Right ventricle myocardium inferior (tissue), 1 donor: ENCODE measurements at regions not wholly inside any gene's neighbourhood (a gene's known extent, or its start where the extent isn't known, plus 50 kb on each side); places are given as distances from the start of the nearest gene placed in this dataset.
A peak's percentile ranks its signal among the peaks of the same experiment; 100 is the strongest.

Source experiments
- ATAC-seq: fragments of 200-7000 bp; cut with Tn5 transposase; one replicate; pipeline ENCODE4 v1.9.1; 2020; ENCODE audit warnings: mild to moderate bottlenecking, moderate library complexity
- DNase-seq: peaks from one replicate; pipeline ENCODE4 v3.0.0; 2021; ENCODE audit errors: missing footprints
- intact Hi-C: fragments of 100-400 bp; cut with DNase I; formaldehyde crosslinking; loops from one replicate; pipeline ENCODE4 v1.11.0; 2022
- donor health status: DM: no; HTN: yes; CAD: no; lungs with severe emphysema.

GRCh38 chr7:131096267-131096927, 231.3 kb upstream of the MKLN1 start:
- DNase-seq (no peak), ATAC-seq (no peak)
- intact Hi-C loops = no loop called here

- no peak for ATAC-seq
- DNase-seq = no peak
- intact Hi-C loops = no loop called here
These were observed 229.9 kb upstream of the MKLN1 start for GRCh38 chr7:131097662-131098376.

GRCh38 chr7:131098527-131098926, 229.1 kb upstream of the MKLN1 start:
- ATAC-seq (no peak), DNase-seq (no peak)
- intact Hi-C loops = no loop called here

DNA sequence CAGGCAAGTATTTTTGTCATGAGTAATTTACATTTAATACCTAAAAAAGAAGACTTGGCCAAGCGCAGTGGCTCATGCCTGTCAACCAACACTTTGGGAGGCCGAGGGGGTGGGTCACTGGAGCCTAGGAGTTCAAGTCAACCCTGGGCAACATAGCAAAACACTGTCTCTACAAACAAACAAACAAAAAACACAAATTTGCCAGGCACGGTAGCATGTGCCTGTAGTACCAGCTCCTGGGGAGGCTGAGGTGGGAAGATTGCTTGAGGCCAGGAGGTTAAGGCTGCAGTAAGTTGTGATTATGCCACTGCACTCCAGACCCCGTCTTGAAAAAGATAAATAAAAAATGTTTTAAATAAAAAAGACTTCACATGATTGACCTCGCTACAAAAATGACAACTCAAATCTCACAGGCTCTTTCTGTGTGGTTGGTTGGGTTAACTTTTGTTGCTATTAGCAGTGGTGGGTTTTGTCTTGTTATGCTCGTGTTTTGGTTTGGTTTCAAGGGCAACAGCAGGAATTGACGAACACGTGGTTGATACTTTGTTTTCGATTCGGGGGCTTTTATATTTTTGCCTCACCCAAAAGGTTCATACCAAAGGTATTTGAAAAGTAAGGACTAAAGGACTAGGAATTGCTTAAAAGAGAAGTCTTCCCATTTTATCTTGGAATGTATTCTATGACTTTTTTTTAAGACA, 227.2 kb upstream of the MKLN1 start:
- ATAC-seq = no peak
- intact Hi-C loops = no loop called here
- DNase-seq = no peak

DNA sequence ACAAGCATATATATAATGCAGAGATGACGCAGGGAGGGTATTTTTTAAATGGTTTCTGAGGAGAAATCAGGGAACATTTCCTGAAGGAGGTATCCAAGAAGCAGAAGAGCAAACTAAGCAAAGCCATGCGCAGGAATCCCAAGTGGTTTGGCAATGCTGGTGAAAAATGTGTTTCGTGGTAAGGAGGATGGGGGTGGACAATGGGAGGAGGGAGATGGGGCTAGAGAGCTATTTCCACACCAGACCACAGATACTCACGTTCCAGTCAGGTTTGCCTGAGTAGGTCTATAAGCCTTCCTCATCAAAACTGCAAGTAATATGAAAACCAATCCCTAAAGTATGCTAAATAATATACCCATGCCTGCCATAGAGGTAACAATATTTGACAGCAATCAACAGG, 223.7 kb upstream of the MKLN1 start:
- intact Hi-C loops = loop anchor here (2.0 kb wide), 1 partner anchor 31 kb away; no protein-coding TSS in a partner anchor
- DNase-seq (no peak), ATAC-seq (no peak)

GRCh38 chr7:131104596-131105293, 222.9 kb upstream of the MKLN1 start:
- no peak for DNase-seq
- no peak for ATAC-seq
- intact Hi-C loops = loop anchor here (2.0 to 5.0 kb wide), 4 partner anchors 32 to 323 kb away; no protein-coding TSS in a partner anchor

- ATAC-seq (no peak), DNase-seq (no peak)
- intact Hi-C loops = loop anchor here (2.0 to 5.0 kb wide), 4 partner anchors 33 to 322 kb away; no protein-coding TSS in a partner anchor
These were observed 222.3 kb upstream of the MKLN1 start for GRCh38 chr7:131105294-131105798.

- ATAC-seq (peak; percentile 65), DNase-seq (peak; percentile 93)
- intact Hi-C loops = loop anchor here (2.0 to 5.0 kb wide), 4 partner anchors 33 to 321 kb away; no protein-coding TSS in a partner anchor
These were observed 221.6 kb upstream of the MKLN1 start for GRCh38 chr7:131105799-131106680.

DNA sequence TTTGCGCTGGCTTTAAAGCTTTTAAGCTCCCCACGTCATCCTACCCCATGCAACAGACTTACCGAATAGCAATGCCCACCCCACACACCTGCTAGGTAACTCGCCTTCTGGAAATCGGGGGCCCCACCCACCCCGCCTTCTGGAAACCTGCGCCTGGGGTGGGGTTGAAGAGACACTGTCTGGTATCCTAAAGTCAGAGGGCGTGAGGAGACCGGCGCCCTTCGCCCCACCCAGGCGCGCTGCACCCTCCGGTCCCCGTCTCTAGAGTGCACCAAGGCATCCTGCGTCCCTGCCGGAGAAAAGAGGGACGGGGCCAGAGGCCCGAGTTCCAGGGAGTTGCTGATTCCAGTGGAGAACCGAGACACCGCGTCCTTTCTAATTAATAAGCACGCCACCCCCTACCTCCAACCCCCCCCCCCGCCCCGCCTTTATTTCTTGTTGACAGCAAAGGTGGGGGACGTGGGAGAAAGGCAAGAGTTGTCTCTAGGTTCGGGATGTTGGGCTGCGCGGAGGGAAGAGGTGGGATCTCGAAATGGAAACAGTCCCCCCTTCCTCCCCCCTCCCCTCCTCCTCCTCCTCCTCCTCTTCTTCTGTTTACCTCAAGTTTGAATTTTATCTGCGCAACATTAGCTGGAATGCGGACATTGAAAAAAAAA, 220.9 kb upstream of the MKLN1 start:
- DNase-seq (peak; percentile 83), ATAC-seq (peak; percentile 17)
- intact Hi-C loops = loop anchor here (5.0 kb wide), 3 partner anchors 180 to 320 kb away; no protein-coding TSS in a partner anchor

GRCh38 chr7:131107337-131108211, 220.1 kb upstream of the MKLN1 start:
- intact Hi-C loops = loop anchor here (2.0 to 5.0 kb wide), 5 partner anchors 180 to 320 kb away; partner anchors contain the start of gene MKLN1
- ATAC-seq (peak; percentile 51), DNase-seq (peak; percentile 80)

DNA sequence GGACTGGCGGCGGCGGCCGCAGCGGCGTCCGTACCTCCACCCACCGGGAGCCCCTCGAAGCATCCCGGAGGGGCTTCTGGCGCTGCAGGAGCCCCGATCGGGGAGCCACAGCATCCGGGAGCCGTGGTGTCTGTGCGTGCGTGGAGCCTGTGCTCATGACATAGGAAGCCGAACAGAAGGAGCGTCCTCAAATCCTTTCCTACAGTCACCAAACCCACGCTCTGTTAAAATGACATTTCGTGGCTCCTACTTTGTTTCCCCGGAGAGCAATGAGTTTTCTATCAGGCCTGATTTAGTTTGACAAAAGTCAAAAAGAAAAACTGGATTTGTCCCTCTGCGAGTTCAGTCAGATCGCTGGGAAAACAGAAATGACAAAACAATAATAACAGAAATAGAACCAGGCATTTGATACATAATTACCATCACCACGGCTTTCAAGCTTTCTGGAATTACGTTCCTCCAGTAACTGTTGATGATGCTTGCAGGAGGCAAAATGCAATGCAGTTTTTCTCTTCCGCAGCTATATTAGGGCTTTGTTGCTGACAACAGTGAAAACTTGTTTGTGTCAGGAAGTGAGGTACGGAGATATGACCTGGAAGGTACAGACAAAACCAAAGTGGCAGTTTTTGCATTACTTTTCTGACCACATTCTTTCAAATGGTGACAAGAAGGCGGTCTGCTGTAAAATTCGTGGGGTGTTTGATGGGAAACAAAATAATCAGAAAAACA, 219.3 kb upstream of the MKLN1 start:
- peak; percentile 81 for DNase-seq
- no peak for ATAC-seq
- intact Hi-C loops = loop anchor here (2.0 to 5.0 kb wide), 5 partner anchors 179 to 319 kb away; partner anchors contain the start of gene MKLN1

- ATAC-seq (no peak), DNase-seq (no peak)
- intact Hi-C loops = loop anchor here (2.0 to 5.0 kb wide), 5 partner anchors 178 to 318 kb away; partner anchors contain the start of gene MKLN1
These were observed 218.5 kb upstream of the MKLN1 start for GRCh38 chr7:131109011-131109758.

DNA sequence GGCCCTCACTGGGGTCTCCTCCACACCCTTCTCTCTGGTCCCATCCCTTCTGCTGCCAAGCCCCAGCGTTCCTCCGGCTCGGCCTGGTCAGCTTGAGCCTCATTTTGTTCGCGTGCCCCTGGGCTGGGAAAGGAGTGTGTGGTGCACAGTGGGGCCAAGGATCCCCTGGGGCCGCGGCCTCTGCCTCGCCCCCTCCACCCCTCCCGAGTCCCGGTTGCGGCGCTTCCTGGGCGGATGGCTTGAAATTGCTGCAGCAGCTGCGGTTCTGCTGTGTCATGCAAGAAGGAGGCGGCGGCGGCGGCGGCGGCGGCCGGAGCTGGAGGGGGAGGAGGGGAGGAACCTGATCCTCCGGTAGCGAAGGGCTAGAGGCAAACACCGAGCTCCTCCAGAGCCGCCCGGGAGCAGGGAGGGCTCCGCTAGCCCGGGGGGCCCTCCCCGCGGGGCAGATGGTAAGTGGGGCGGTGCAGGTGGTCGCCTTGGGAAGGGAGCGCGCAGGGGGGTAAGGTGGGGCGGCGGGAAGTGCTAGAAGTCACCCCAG, 217.8 kb upstream of the MKLN1 start:
- ATAC-seq (peak; percentile 51), DNase-seq (peak; percentile 93)
- intact Hi-C loops = loop anchor here (2.0 to 5.0 kb wide), 7 partner anchors 37 to 317 kb away; partner anchors contain the start of gene MKLN1

GRCh38 chr7:131110297-131111080, 217.2 kb upstream of the MKLN1 start:
- intact Hi-C loops = loop anchor here (2.0 to 5.0 kb wide), 2 partner anchors 37 to 76 kb away; no protein-coding TSS in a partner anchor
- DNase-seq (no peak), ATAC-seq (no peak)
